GM12801 (cell line): ENCODE measurements at regions not wholly inside any gene's neighbourhood (a gene's known extent, or its start where the extent isn't known, plus 50 kb on each side); places are given as distances from the start of the nearest gene placed in this dataset.

Source experiments
- TF ChIP-seq, protein P1 (sequence below): IDR thresholded peaks from one replicate; pipeline ENCODE4 v1.5.1; 2011; ENCODE audit warnings: control low read depth; ENCODE audit not compliant: insufficient read length; ENCODE audit errors: extremely low read depth

- TF ChIP-seq, protein P1, sequence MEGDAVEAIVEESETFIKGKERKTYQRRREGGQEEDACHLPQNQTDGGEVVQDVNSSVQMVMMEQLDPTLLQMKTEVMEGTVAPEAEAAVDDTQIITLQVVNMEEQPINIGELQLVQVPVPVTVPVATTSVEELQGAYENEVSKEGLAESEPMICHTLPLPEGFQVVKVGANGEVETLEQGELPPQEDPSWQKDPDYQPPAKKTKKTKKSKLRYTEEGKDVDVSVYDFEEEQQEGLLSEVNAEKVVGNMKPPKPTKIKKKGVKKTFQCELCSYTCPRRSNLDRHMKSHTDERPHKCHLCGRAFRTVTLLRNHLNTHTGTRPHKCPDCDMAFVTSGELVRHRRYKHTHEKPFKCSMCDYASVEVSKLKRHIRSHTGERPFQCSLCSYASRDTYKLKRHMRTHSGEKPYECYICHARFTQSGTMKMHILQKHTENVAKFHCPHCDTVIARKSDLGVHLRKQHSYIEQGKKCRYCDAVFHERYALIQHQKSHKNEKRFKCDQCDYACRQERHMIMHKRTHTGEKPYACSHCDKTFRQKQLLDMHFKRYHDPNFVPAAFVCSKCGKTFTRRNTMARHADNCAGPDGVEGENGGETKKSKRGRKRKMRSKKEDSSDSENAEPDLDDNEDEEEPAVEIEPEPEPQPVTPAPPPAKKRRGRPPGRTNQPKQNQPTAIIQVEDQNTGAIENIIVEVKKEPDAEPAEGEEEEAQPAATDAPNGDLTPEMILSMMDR: no peak
These were observed 364.0 kb downstream of the METTL4 start for GRCh38 chr18:2207294-2207693.

DNA sequence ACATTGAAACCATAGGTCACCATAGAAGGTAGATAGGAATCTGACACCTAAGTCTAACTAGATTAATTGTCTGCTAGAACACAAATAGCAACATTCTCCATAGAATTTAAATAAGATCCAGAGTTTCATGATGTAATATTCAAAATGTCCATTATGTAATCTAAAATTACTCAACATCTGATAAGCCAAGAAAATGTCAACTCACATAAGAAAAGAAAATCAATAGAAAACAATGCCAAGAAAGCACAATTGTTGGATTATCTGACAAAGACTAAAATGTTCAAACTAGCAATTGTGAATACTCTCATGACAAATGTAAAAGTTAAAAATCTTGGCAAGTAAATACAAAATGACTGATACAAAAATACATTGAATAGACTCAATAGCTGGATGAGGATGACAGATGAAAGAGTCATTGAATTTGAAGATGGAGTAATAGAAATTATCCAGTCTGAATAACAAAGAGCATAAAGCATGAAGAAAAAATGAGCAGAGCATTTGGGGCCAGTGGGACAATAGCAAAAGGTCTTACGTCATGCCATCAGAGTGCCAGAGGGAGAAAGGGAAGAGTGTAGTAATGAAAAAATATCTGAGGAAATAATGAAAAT, 358.6 kb downstream of the METTL4 start:
- TF ChIP-seq, protein P1: no peak

GRCh38 chr18:2213905-2214304, 357.4 kb downstream of the METTL4 start:
- TF ChIP-seq, protein P1: no peak

GRCh38 chr18:2217356-2217755, 353.9 kb downstream of the METTL4 start:
- TF ChIP-seq, protein P1: no peak

GRCh38 chr18:2218101-2218500, 353.2 kb downstream of the METTL4 start:
- TF ChIP-seq, protein P1: no peak

DNA sequence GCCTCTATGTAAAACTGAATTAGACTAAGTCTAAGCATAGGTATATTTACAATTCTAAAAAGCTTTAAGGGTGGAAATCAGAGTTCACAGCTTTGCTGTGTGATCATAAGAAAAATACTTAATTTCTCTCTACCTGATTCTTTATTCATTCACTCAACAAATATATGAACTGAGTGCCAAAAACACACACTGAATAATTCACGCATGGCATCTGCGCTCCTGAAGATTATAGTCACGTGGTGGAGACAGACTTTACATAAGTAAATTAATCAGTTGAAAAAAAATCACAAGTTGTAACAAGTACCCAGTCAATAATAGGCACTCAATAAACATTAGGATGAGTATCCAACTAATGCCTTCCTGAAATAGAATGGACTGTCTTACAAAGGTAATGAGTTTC, 351.6 kb downstream of the METTL4 start:
- TF ChIP-seq, protein P1: no peak

DNA sequence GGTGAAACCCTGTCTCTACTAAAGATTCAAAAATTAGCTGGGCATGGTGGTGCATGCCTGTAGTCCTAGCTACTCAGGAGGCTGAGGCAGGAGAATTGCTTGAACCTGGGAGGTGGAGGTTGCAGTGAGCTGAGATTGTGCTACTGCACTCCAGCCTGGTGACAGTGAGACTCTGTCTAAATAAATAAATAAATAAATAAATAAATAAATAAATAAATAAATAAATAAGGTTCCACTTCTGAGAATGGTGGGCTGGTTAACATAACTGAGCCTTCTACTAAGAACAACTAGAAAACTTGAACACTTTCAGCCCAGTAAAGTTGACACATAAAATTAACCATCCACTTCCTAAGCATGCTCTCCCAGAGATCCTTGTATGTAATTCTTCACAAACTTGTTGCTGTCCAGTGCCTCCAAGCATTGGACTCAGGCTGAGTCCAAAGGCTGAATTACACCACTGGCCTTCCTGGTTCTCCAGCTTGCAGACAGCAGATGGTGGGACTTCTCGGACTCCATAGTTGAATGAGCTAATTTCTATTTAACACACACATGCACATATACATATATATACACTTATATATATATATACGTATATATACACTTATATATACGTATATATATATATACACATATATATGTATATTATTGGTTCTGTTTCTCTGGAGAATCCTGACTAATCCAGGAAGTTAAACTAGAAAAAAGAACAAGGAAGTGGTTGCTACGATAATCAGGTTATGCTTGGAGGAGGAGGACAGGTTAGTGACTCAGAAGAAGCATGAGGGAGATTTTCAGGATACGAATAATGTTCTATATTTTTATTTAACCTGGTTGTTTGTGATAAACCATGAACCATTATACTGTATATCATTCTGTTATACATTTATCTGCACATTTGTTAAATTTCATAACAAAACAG, 348.8 kb downstream of the METTL4 start:
- TF ChIP-seq, protein P1: no peak
